ENCODE measurements at regions not wholly inside any gene's neighbourhood (a gene's known extent, or its start where the extent isn't known, plus 50 kb on each side); places are given as distances from the start of the nearest gene placed in this dataset.

DNA sequence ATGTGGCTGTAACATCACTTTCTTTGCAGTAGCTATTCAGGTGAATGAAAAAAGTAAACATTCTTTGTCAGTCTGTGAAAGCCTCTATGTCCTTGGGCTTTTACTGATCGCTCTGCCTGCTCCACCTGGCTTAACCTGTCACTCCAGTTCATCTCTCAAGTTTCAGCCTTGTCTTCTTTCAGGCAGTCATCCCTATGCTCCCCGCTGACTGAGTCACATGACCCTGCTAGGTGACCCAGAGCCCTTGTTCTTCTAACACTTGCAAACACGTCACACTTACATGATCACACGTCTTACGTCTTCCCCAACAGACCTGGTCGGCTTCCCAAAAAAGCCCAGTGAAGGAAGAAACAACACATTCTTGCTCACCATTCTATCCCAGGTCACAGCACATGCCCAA, 499.3 kb upstream of the TENM4 start:
- TF ChIP-seq POLR2A (IDR thresholded peaks at IDR 0.05; ENCODE audit: low read depth, low read length) (no peak), CTCF (conservative IDR thresholded peaks at IDR 0.05; ENCODE audit: low read depth, low read length) (no peak), BHLHE40 (IDR thresholded peaks at IDR 0.05; ENCODE audit: low read depth, low read length) (no peak), SMC3 (IDR thresholded peaks at IDR 0.05; ENCODE audit: low read depth, low read length) (no peak), RAD21 (IDR thresholded peaks at IDR 0.05; ENCODE audit: low read length) (no peak), MAZ (IDR thresholded peaks at IDR 0.05; ENCODE audit: borderline replicate concordance, low read depth, low read length) (no peak), MXI1 (IDR thresholded peaks at IDR 0.05; ENCODE audit: borderline replicate concordance, low read depth, low read length) (no peak), CEBPB (IDR thresholded peaks at IDR 0.05; ENCODE audit: low read depth, low read length) (no peak), RCOR1 (IDR thresholded peaks at IDR 0.05; ENCODE audit: insufficient replicate concordance, low read length) (no peak), USF2 (IDR thresholded peaks at IDR 0.05; ENCODE audit: low read depth, low read length) (0 out of 2 replicates have a peak, but pooled peaks have one; percentile 6), MAFK (IDR thresholded peaks at IDR 0.05; ENCODE audit: low read depth, low read length) (no peak), CHD1 (IDR thresholded peaks at IDR 0.05; ENCODE audit: low read depth, low read length) (no peak), RFX5 (IDR thresholded peaks at IDR 0.05; ENCODE audit: low read depth, low read length) (no peak), NFE2L2 (IDR thresholded peaks at IDR 0.05; ENCODE audit: low read depth, low read length) (no peak)
